Superior temporal gyrus (tissue), 1 donor: ENCODE measurements at regions not wholly inside any gene's neighbourhood (a gene's known extent, or its start where the extent isn't known, plus 50 kb on each side); places are given as distances from the start of the nearest gene placed in this dataset.
"Not testable (repeated sequence)": the region's sequence is repeated elsewhere in the genome, so short reads cannot be mapped to it uniquely, and the experiment has no call there.

Source experiments
- DNase-seq: peaks from one replicate; pipeline ENCODE4 v3.0.0-alpha.2; 2016; ENCODE audit errors: extremely low spot score

- DNase-seq: no peak
These were observed 140.9 kb downstream of the KCNRG start for GRCh38 chr13:50156140-50156539.

GRCh38 chr13:50156561-50157127 is 141.4 kb downstream of the KCNRG start:
- no peak for DNase-seq

DNA sequence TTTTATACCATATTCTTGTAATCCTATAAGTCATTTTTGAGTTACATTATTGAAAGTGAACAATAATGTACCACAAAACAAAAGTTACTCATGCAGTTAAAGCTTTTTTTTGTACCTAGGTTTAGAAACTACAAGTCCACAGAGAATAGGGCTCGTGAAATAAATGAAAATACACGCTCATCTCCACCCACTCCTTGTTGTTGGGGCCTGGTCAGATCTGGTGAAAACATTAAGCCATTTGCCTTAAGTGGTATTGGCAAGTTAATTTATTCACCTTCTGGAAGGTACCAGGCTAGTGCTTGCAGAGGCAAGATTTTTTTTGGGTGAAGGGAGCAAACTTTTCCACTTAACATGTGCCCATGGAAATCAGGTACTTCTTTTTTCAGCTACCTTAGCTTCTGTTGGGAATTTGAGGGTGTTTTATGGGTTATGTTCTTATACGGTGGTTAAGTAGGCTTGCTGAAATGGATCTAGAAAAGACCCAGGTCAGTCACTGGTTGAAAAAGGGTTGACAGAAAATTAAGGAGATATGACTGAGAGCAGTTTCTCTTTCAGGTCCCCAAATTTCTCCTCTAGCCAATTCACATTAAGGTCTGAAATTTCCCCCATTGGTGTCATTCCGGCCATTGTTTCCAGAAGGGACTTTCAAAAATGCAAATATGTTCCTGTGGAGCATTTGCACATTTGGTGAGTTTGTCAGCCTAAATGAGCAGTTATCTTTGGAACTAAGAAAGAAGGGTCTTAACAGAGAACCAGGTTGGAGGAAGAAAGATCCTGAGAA is 143.3 kb downstream of the KCNRG start:
- no peak for DNase-seq

DNA sequence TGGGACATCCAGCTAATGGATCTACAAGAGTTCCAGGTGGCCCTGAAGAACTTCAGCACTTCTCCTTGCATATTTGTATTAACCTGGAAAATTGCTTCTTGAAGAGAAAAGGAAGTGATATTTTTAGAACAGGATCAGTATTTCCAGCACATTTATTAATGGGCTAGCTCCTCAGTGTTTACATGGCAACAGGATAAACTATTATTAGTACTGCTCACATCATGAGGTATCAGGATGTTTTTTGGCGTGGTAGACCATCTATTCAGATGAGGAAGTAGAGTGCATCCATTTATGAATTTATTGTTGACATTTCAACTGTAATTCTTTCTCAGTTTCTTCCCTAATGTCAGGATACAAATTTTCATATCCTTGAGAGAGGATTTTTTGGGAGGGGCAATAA is 144.4 kb downstream of the KCNRG start:
- DNase-seq: no peak

DNA sequence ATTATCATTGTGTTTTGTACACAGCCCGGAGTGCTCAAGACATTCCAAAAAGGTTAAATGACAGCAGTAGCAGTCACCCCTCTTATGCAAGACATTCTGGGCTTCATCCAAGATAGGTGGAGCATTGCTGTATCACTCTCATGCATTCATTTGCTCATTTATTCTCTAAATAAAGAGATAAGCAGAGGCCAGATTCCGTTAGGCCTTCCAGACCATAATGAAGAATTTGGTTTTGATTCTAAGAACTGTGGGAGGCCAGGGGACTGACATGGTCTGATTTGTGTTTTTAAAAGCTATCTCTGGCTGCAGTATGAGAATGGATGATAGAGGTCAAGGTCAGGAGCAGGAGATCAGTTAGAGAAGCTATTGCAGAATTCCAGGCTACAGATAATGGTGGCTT is 145.8 kb downstream of the KCNRG start:
- no peak for DNase-seq

DNA sequence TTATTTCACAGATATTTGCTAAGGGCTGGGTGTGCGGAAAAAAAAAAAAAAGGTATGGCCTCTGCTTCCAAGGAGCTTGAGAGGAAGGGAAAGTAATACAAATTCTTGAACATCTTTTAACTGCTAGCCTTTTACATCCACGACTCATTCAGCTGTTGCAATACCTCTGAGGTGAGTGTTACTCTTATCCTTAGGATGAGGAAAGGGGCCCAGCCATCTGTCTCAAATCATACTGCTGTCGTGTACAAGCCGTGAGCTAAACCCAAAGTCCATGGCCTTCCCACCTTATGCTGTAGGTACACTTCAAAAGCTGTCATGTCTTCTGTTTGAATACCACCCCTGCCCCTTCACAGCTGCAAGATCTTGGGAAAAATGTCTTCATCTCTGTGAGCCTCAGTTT is 146.8 kb downstream of the KCNRG start:
- no peak for DNase-seq

GRCh38 chr13:50162567-50162966 is 147.3 kb downstream of the KCNRG start:
- DNase-seq: no peak

- DNase-seq: no peak
These were observed 152.1 kb downstream of the KCNRG start for GRCh38 chr13:50167224-50167947.

- no peak for DNase-seq
These were observed 152.7 kb downstream of the KCNRG start for GRCh38 chr13:50167967-50168366.

DNA sequence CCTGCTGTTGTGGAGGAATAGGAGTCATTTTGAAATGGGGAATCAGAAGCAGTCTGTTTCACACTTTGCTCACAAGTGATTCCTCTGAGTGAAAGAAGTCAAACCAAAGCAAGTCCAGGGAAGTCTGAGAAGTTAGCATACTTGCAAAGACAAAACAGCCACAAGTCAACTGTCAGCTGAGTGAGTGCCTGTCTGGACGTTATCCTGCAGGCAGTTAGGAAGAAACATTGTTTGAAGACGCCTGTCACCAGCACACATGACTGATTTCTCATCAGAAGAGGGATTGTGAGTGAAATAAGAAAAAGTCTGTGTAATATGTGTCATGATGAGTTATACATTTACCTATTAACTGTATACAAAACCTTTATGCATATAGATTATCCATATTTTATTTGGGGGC is 153.5 kb downstream of the KCNRG start:
- no peak for DNase-seq

DNA sequence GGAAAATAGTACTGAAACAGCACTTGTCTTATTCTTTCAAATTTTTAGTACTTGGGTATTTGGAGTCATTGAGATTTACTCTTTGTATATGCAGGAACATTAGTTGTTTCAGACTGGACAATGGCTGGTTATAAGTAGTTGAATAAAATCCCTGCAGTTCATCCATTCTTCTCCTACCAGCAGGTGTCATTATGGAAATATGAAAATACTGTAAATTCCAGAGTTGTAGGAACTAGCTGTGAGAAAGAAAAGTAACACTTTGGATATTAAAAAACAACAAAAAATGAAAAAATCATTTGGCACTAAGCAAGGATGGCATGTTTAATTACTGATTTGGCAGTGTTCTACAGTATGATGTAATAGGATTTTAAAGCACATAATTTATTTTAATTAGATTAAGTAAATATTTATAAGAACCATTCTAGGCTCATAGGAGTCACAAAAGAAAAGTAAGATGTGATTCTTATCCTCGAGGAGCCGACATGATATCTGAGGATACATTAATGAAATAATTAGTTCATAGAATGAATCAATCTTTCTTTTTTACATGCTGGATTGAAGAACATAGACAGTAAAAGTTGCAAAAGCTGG is 155.3 kb downstream of the KCNRG start:
- peak; percentile 26 for DNase-seq

DNA sequence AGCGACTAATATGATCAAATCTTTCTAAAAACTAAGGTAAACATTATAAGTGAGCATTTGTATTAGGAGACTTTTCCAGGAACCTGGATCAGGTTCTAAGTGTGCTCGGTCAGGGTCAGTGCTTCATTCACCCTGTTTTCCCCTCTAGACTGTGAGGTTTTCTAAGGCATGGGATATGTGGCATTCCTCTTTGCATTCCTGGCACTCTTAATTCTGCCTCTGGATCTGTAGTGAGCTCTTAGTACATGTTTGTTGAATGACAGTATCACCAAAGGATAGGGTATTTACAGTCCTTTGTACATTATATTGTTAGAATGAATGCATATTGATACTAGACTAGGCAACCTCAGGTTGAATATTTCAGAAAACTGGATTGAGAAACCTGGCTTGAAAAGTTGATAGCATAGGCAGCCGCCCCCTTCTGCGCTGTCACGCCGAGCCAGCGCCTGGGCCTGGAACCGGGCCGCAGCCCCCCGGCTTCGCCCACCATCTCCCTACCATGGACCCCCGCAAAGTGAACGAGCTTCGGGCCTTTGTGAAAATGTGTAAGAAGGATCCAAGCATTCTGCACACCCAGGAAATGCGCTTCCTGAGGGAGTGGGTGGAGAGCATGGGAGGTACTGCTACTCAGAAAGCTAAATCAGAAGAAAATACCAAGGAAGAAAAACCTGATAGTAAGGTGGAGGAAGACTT is 156.5 kb downstream of the KCNRG start:
- DNase-seq: no peak

GRCh38 chr13:50173045-50173444 is 157.8 kb downstream of the KCNRG start:
- not testable (repeated sequence) for DNase-seq

GRCh38 chr13:50174630-50175029 is 159.4 kb downstream of the KCNRG start:
- DNase-seq: no peak

DNA sequence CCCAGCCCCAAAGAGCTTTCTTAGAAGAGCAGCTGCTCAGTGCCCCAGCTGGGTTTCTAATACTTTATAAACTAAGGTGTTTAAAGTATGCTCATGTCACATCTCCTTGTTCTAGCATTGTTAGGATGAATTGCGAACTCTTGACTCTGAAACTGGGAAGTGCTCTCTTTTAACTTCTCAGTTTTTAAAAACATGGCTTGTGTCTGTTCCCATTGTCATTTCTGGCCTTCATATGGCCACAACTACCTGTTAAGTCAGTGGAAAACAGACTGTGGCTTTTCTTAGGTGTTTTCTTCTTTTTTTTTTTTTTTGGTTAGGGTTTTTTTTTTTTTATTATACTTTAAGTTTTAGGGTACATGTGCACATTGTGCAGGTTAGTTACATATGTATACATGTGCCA is 164.7 kb downstream of the KCNRG start:
- no peak for DNase-seq

DNA sequence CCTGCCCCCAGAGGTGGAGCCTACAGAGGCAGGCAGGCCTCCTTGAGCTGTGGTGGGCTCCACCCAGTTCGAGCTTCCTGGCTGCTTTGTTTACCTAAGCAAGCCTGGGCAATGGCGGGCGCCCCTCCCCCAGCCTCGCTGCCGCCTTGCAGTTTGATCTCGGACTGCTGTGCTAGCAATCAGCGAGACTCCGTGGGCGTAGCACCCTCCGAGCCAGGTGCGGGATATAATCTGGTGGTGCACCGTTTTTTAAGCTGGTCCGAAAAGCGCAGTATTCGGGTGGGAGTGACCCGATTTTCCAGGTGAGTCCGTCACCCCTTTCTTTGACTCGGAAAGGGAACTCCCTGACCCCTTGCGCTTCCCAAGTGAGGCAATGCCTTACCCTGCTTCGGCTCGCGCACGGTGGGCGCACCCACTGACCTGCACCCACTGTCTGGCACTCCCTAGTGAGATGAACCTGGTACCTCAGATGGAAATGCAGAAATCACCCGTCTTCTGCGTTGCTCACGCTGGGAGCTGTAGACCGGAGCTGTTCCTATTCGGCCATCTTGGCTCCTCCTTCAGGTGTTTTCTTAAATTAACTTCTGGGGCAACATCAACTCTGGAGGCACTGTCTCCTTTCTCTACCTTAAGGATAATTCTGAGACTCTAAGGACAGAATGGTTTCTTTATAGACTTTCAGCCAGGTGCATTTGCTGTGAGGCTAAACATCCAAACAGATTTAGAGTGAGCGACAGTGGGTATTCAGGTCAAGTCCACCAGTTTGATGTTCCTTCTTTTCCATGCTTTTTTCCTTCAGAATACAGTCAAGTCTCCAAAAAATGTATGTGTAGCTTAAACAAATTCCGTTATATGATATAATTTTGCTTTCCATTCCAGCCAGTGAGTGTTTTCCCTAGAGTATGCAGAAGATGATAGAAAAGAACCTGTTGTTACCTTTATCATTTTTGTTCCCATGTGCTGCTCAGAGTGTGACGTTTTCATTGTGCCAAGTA is 170.8 kb downstream of the KCNRG start:
- not testable (repeated sequence) for DNase-seq

DNA sequence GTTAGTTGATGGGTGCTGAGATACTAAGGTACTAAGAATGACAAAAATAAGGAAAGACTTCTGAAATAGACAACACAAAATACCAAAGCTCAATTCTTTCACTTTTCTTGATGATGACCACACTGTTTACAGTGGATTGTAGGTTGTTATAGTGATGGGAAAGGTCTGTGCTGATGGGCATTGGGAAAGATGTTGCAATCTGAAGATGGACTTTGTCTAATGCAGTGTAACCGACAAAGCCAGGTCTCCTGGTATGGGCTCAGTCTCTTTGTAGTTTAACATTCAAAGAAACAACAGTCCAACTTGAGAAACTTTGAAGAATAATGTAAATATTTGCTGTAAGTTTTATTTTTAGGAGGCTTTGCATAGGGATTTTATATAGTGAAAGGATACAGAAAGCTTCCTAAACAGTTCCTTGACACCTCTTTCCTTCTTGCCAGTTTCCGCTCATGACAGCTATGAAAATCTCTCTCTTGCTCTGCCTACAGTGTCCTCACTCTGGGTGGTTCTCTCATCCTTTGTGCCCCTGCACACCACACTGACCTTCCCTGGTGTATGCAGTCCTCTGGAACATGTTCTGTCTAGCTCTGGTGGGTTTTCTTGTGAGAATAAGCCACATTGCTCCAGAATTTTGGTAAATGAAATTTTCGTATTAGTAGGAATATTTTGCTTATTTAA is 172.2 kb downstream of the KCNRG start:
- no peak for DNase-seq

GRCh38 chr13:50188696-50189095 is 173.5 kb downstream of the KCNRG start:
- no peak for DNase-seq

GRCh38 chr13:50189450-50189849 is 174.2 kb downstream of the KCNRG start:
- no peak for DNase-seq

GRCh38 chr13:50191004-50191403 is 175.8 kb downstream of the KCNRG start:
- no peak for DNase-seq
